ENCODE measurements at regions not wholly inside any gene's neighbourhood (a gene's known extent, or its start where the extent isn't known, plus 50 kb on each side); places are given as distances from the start of the nearest gene placed in this dataset.

GRCh38 chr6:120478650-120479049, 855.6 kb downstream of the TBC1D32 start:
- H2AK9ac ChIP-seq (replicated peaks; ENCODE audit: low read depth, low read length, poor library complexity) = no peak overlapping the region

More at GRCh38 chr6:120478650-120479049, 855.6 kb downstream of the TBC1D32 start:
- no peak for TF ChIP-seq CTCF (conservative IDR thresholded peaks at IDR 0.05; ENCODE audit: low read depth, low read length)
- TF ChIP-seq FOS (IDR thresholded peaks at IDR 0.05; ENCODE audit: low read depth, low read length) = no peak
- no peak for TF ChIP-seq USF2 (IDR thresholded peaks at IDR 0.05; ENCODE audit: low read depth, low read length)
- no peak for TF ChIP-seq SMC3 (IDR thresholded peaks at IDR 0.05; ENCODE audit: low read depth, low read length)
- TF ChIP-seq RFX5 (IDR thresholded peaks at IDR 0.05; ENCODE audit: low read depth, low read length) = no peak
- no peak for TF ChIP-seq RCOR1 (IDR thresholded peaks at IDR 0.05; ENCODE audit: insufficient replicate concordance, low read length)
- TF ChIP-seq MXI1 (IDR thresholded peaks at IDR 0.05; ENCODE audit: borderline replicate concordance, low read depth, low read length) = no peak
- TF ChIP-seq CEBPB (IDR thresholded peaks at IDR 0.05; ENCODE audit: low read depth, low read length) = no peak
- TF ChIP-seq BHLHE40 (IDR thresholded peaks at IDR 0.05; ENCODE audit: low read depth, low read length) = no peak
- no peak for TF ChIP-seq NFE2L2 (IDR thresholded peaks at IDR 0.05; ENCODE audit: low read depth, low read length)
- TF ChIP-seq MAFK (IDR thresholded peaks at IDR 0.05; ENCODE audit: low read depth, low read length) = no peak
- TF ChIP-seq POLR2A (IDR thresholded peaks at IDR 0.05; ENCODE audit: low read depth, low read length) = no peak
- no peak for TF ChIP-seq MAZ (IDR thresholded peaks at IDR 0.05; ENCODE audit: borderline replicate concordance, low read depth, low read length)
- no peak for TF ChIP-seq RAD21 (IDR thresholded peaks at IDR 0.05; ENCODE audit: low read length)
- TF ChIP-seq CHD1 (IDR thresholded peaks at IDR 0.05; ENCODE audit: low read depth, low read length) = no peak
- TF ChIP-seq ELK1 (IDR thresholded peaks at IDR 0.05; ENCODE audit: borderline replicate concordance, low read depth, low read length) = no peak
- no peak overlapping the region for H2BK20ac ChIP-seq (ENCODE audit: low read depth, low read length)
- no peak overlapping the region for H3K4me2 ChIP-seq (ENCODE audit: low read depth, low read length)
- H2AK5ac ChIP-seq (ENCODE audit: low read depth, low read length) = no peak overlapping the region
- no peak overlapping the region for H4K91ac ChIP-seq (ENCODE audit: insufficient read depth, low read depth, low read length)
- no peak overlapping the region for H3K18ac ChIP-seq (ENCODE audit: low read depth, low read length)
- ChIA-PET CTCF (no interaction called here), POLR2A (ENCODE audit: unreplicated experiment) (no interaction called here)
- no peaks in the 10 kb centered on the region for H3K27me3 ChIP-seq (ENCODE audit: control insufficient read depth, insufficient read depth, low read length)
- no peak overlapping the region for H3K4me3 ChIP-seq (ENCODE audit: insufficient read depth, low read depth, low read length)
- H3K36me3 ChIP-seq (ENCODE audit: control insufficient read depth, insufficient read depth, low read length) = no peaks in the 10 kb centered on the region
- no peak overlapping the region for H3K56ac ChIP-seq (ENCODE audit: extremely low read depth, insufficient read depth, low read length)
- H2BK120ac ChIP-seq (ENCODE audit: low read depth, low read length) = no peak overlapping the region
- H2AFZ ChIP-seq (replicated peaks; ENCODE audit: low read length, poor library complexity) = no peak overlapping the region
- H3K27ac ChIP-seq (ENCODE audit: insufficient read depth, low read length) = no peak overlapping the region
- peaks cover 3% of the 10 kb centered on the region; the same call in 1 of the 2 replicates for H3K9me3 ChIP-seq (ENCODE audit: control insufficient read depth, insufficient read depth, low read length)
- no peak overlapping the region for H4K8ac ChIP-seq (ENCODE audit: low read depth in 2 of 2, low read length in 2 of 2)
- H3K14ac ChIP-seq (replicated peaks; ENCODE audit: low read depth, low read length) = no peak overlapping the region
- no CpG with 5 or more reads among the region's 1 CpG for WGBS, 2 experiments (ENCODE audit: extremely low coverage in 2 of 2, insufficient read length in 1 of 2)
- H3K4ac ChIP-seq (ENCODE audit: low read depth, low read length) = no peak overlapping the region
- no peak overlapping the region for H3K9ac ChIP-seq (ENCODE audit: low read depth, low read length)
- no peak overlapping the region for H3K23ac ChIP-seq (ENCODE audit: low read depth, low read length)
- no peaks in the 10 kb centered on the region for H4K20me1 ChIP-seq (ENCODE audit: insufficient read depth, low read length)
- intact Hi-C loops (cut with micrococcal nuclease) = no loop called here
- dilution Hi-C loops (cut with HindIII; ENCODE audit: low sequenced_read_pairs, unreplicated experiment) = no loop called here
- no peak overlapping the region for H2BK5ac ChIP-seq (ENCODE audit: low read depth, low read length, poor library complexity, severe bottlenecking)
- no peaks in the 10 kb centered on the region for H3K4me1 ChIP-seq (ENCODE audit: control insufficient read depth, insufficient read depth, low read length)
- in situ Hi-C loops (cut with MboI; ENCODE audit: low sequenced_read_pairs) = no loop called here
- no peaks in the 10 kb centered on the region for H3K9me1 ChIP-seq (ENCODE audit: insufficient read depth, low read length)
- ATAC-seq (ENCODE audit: low read depth) (no peak), DNase-seq (no peak)
- no TSS peak for BruUV-seq (replicated peaks)
- no peak overlapping the region for H2BK15ac ChIP-seq (ENCODE audit: low read depth, low read length)
- no peaks in the 10 kb centered on the region for H3K79me1 ChIP-seq (ENCODE audit: low read depth in 1 of 2, low read length in 2 of 2)
- H4K5ac ChIP-seq (ENCODE audit: low read depth, low read length) = no peak overlapping the region

Measured in IMR-90 (cell line).